ENCODE measurements at regions not wholly inside any gene's neighbourhood (a gene's known extent, or its start where the extent isn't known, plus 50 kb on each side); places are given as distances from the start of the nearest gene placed in this dataset.
"Not testable (repeated sequence)": the region's sequence is repeated elsewhere in the genome, so short reads cannot be mapped to it uniquely, and the experiment has no call there.

DNA sequence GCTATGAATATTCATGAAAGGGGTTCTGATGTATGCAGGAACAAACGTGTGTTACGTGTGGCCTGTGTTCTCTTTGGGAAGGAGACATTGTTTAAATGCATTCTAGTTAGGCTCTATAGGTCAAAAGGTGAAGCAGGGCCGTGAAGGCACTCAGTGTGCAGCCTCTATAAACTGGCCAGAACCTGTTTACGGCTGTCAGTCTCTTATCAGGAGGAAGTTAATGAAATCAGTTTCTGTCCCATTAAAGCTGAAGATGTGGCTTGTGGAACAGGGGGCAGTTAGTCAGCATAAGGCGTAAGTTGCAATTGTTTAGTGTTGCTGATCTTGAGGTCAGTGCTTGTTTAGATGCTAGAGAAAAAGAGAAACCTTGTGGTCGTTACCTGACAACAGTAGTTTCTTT, 111.5 kb upstream of the KCNG1 start:
- in situ Hi-C loops (cut with MboI; ENCODE audit: low sequenced_read_pairs): no loop called here

- in situ Hi-C loops (cut with MboI; ENCODE audit: low sequenced_read_pairs): no loop called here
Measured at GRCh38 chr20:51132279-51132678, 109.4 kb upstream of the KCNG1 start.

- in situ Hi-C loops (cut with MboI; ENCODE audit: low sequenced_read_pairs): no loop called here
Measured at GRCh38 chr20:51131811-51132210, 108.9 kb upstream of the KCNG1 start.

- in situ Hi-C loops (cut with MboI; ENCODE audit: low sequenced_read_pairs): no loop called here
Measured at GRCh38 chr20:51129147-51129776, 106.4 kb upstream of the KCNG1 start.

- in situ Hi-C loops (cut with MboI; ENCODE audit: low sequenced_read_pairs): no loop called here
Measured at GRCh38 chr20:51128198-51128597, 105.3 kb upstream of the KCNG1 start.

DNA sequence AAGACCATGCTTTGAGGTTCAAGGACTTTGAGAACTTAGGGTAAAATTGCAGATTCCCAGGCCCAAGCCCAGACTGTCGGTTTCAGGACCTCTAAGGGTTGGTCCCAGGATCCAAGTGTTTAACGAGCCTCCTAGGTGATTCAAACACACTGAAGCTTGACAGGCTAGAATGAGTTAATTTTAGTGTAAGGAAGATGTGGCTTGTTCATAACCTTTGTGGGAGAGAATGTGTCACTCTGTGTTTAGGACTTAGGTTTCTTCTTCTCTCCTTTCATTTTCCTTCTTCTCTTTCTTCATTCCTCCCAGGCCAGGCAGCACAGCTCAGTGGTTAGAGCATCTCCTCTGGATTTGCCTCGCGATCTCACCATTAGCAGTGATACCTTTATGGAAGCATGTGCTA, 104.8 kb upstream of the KCNG1 start:
- in situ Hi-C loops (cut with MboI; ENCODE audit: low sequenced_read_pairs): no loop called here

GRCh38 chr20:51126337-51126736, 103.4 kb upstream of the KCNG1 start:
- in situ Hi-C loops (cut with MboI; ENCODE audit: low sequenced_read_pairs): no loop called here

GRCh38 chr20:51125780-51126179, 102.9 kb upstream of the KCNG1 start:
- in situ Hi-C loops (cut with MboI; ENCODE audit: low sequenced_read_pairs): no loop called here

DNA sequence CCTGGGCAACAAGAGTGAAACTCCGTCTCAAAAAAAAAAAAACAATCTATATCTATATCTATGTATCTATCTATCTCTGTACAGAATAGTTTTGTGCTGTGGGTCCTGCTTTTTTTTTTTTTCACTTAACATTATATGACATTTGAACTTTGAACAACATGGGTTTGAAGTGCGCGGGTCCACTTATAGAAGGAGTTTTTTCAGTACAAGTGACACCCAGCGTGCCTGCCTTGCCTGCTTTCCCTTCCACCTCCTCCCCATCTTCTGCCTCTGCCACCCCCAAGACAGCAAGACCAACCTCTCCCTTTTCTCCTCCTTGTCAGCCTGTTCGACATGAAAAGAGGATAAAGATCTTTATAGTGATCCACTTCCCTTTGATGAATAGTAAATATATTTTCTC, 102.2 kb upstream of the KCNG1 start:
- in situ Hi-C loops (cut with MboI; ENCODE audit: low sequenced_read_pairs): no loop called here

- in situ Hi-C loops (cut with MboI; ENCODE audit: low sequenced_read_pairs): not testable (repeated sequence)
Measured at GRCh38 chr20:51123887-51124286, 101.0 kb upstream of the KCNG1 start.

DNA sequence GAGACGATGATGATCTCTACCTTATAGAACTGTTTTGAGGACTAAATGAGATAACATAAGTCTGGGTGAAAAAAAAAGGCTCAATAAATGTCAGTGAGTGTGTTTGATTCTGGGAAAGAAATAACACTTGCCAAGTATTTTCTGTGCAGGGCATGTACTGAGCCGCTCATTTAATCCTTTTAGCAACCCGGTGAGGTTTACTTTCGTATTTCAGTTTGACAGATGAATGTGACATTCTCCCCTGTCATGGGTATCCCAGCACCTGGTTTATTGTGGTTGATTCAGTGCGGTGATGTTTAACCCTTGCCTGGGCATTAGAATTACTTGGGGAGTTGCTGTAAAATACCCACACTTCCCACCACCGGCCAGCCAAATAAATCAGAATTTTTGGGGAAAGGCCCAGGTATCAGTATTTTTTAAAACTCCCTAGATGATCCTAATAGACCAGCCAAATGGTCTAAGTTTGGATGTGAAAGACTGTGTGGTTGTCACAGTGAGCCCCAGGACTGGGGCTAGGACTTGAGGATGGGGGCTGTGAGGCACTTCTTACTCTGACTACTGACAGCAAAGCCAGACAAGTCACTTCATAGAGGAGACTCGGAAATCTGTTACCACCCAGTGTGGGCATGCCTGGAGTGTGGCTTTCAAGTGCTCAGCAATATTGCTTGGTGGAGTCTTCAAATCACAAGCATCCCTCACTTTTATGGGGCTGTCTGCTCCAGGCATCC, 100.2 kb upstream of the KCNG1 start:
- in situ Hi-C loops (cut with MboI; ENCODE audit: low sequenced_read_pairs): no loop called here

DNA sequence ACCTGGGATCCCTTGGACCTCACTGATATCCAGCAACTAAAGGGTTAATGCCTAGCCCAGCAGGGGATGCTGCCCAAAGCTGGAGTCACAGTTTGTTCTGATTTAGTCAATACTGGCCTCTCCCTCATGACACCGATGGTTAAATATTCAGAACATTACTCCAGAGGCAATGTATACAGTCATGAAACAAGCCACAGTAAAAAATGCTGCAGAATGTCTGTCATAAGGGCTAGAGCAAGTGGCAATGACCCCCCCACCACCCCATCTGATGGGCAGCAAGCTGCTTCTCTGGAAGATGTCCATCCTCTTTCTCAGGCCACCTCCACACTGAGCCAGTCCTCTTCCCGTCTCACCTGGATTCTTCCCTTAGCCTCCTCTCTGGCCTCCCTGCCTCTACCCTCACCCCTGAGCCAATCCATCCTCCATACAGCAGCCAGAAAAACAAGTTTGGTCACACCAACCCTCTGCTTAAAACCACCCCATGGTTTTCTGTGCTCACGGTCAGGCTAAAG, 99.0 kb upstream of the KCNG1 start:
- in situ Hi-C loops (cut with MboI; ENCODE audit: low sequenced_read_pairs): no loop called here

- in situ Hi-C loops (cut with MboI; ENCODE audit: low sequenced_read_pairs): no loop called here
Measured at GRCh38 chr20:51121272-51121671, 98.4 kb upstream of the KCNG1 start.

DNA sequence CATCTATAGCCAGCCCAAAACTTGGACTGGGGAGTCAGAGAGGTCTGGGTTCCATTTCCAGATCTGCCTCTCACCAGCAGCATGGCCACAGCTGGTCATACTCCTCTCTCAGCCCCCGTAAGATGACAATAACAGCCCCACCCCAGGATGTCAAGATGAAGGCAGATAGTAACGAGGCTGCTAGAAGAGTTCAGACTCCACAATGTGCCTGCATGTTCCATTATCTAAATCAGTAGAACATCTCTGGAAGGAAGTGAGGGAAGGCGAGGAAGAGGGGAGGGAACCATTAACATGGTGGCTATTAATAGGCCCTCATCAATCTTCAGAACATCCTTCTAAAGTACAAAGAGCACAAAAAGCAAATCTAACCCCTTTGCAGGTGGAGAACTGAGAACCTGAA, 98.0 kb upstream of the KCNG1 start:
- in situ Hi-C loops (cut with MboI; ENCODE audit: low sequenced_read_pairs): no loop called here

DNA sequence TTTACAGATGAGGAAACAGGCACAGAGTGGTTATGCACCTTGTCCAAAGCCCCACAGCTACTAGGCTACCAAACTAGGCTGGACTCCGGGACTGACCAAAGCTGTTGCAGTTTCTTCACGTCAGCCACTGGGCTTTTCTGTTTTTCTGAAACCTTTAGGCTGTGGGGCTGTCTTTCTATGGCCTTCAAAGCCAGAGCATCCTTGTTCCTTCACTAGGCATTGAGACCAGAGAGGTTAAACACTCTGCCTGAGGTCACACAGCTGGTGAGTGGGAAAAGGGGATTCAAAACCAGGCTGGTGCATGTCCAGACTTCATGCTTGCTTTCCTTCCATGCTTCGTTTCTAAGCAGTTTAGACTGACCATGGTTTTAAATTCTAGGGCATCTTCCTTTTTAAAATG, 97.5 kb upstream of the KCNG1 start:
- in situ Hi-C loops (cut with MboI; ENCODE audit: low sequenced_read_pairs): no loop called here

DNA sequence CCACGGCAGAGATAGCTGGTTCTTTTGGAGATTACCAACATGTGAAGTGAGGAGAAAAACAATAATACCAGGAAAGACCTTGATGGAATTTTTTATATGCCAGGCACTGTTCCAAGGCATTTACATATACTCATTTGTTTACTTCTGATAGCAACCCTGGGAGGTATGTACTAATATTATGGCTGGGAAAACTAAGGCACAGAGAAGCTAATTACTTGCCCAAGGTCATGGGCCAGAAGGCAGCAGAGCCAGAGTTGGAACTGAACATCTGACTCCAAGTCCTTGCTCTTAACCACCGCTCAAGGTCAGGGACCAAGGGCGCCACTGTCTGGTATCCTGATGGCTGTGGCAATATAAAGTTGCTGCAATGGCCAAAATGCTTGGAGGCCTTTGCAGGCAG, 97.0 kb upstream of the KCNG1 start:
- in situ Hi-C loops (cut with MboI; ENCODE audit: low sequenced_read_pairs): no loop called here

GRCh38 chr20:51118985-51119527, 96.1 kb upstream of the KCNG1 start:
- in situ Hi-C loops (cut with MboI; ENCODE audit: low sequenced_read_pairs): no loop called here

GRCh38 chr20:51118216-51118615, 95.3 kb upstream of the KCNG1 start:
- in situ Hi-C loops (cut with MboI; ENCODE audit: low sequenced_read_pairs): no loop called here

DNA sequence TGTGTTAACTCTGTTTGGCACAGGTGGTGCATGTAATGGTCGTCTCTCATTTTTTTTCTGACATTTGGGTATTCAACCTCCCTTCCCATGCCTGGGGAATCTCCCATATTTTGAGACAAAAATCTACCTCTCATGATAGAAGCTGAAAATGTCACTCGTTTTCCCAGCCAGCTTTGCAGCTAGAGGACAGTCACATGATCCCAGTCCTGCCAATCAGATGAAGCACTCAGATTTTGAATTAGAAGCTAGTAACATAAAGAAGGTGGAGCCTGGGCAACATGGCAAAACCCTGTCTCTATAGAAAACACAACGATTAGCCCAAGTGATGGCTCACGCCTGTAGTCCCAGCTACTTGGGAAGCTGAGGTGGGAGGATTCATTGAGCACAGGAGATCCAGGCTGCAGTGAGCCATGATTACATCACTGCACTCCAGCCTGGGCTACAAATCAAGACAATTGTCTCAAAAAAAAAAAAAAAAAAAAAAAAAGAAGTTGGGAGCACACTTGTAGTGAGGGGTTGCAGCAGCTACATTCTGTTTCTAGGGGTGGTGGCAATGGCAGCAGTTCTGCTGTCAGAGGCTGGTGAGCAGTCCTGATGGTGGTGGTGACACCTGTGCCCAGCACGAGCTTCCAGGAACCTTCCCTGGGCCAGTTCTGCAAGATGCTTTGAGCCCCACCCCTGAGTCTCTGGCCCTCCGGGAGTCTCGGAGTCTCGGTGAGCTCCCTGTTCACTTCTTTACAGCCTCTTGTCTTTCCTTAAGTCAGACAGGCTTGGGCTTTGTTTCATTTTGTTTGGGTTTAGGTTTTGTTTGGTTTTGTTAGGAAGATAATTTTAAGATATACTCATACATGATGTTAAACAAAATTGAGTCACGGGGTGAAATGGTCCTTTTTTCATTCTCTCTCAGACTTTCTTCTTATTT, 94.1 kb upstream of the KCNG1 start:
- in situ Hi-C loops (cut with MboI; ENCODE audit: low sequenced_read_pairs): no loop called here

DNA sequence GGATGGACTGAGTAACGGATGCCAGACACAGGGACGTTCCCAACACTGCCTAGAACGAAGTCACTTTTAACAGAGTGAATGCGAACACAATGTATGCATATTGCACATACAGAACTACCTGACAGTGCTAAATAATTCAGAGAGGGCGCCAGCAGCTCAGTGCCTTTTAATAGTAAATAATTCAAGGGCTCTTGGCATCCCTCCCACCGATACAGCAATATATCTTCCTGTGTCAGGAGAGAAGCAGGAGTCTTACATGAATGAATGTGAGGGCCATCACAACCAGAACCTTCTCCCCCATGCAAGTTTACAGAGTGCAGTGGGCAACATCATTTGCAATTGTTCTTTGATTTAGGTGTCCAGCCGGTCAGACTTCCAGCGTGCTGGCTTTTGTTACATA, 88.4 kb upstream of the KCNG1 start:
- in situ Hi-C loops (cut with MboI; ENCODE audit: low sequenced_read_pairs): no loop called here

- in situ Hi-C loops (cut with MboI; ENCODE audit: low sequenced_read_pairs): no loop called here
Measured at GRCh38 chr20:51108638-51109363, 85.9 kb upstream of the KCNG1 start.

All from HL-60/S4 treated with retinoic acid at 250 ng/mL for 4 days and 3 days (cell line).